Kidney (tissue), 13 donors: ENCODE measurements at regions not wholly inside any gene's neighbourhood (a gene's known extent, or its start where the extent isn't known, plus 50 kb on each side); places are given as distances from the start of the nearest gene placed in this dataset.

Experiments used
- DNase-seq, 5 donors: peaks; one replicate each; pipeline ENCODE4 v3.0.0-alpha.2; 2013 to 2020
- FAIRE-seq: peaks from 2 replicates; lab custom pipeline; 2012; peaks lifted over from hg19 to GRCh38; lab: Jason Lieb, UNC
- H3K27ac ChIP-seq, 2 donors: one replicate each; pipeline ENCODE4 v1.7.0; 2013; ENCODE audit warnings: low read depth in 2 of 2, low read length in 2 of 2, inconsistent platforms in 1 of 2
- H3K27me3 ChIP-seq: one replicate; pipeline ENCODE4 v1.7.1; 2013; ENCODE audit warnings: low read length, inconsistent platforms; ENCODE audit not compliant: control insufficient read depth, insufficient read depth
- H3K36me3 ChIP-seq, 3 donors: one replicate each; pipeline versions ENCODE4 v1.7.0 to v1.7.1; 2013; ENCODE audit warnings: low read length in 3 of 3, control low read depth in 1 of 3, inconsistent platforms in 1 of 3; ENCODE audit not compliant: insufficient read depth in 3 of 3, control insufficient read depth in 2 of 3
- H3K4me1 ChIP-seq, 3 donors: one replicate each; pipeline versions ENCODE4 v1.7.0 to v1.7.1; 2013; ENCODE audit warnings: low read length in 3 of 3, inconsistent platforms in 1 of 3, low read depth in 1 of 3; ENCODE audit not compliant: control insufficient read depth in 2 of 3, insufficient read depth in 2 of 3
- H3K4me3 ChIP-seq, 3 donors: one replicate each; pipeline versions ENCODE4 v1.7.0 to v1.8.1; 2013; ENCODE audit warnings: low read length in 3 of 3, control low read depth in 1 of 3, inconsistent platforms in 1 of 3
- H3K9ac ChIP-seq, 3 donors: one replicate each; pipeline versions ENCODE4 v1.7.0 to v1.7.1; 2013; ENCODE audit warnings: low read length in 3 of 3, control low read depth in 1 of 3, inconsistent platforms in 1 of 3
- H3K9me3 ChIP-seq, 3 donors: one replicate each; pipeline versions ENCODE4 v1.7.0 to v1.7.1; 2013; ENCODE audit warnings: low read length in 3 of 3, control low read depth in 1 of 3, inconsistent platforms in 1 of 3; ENCODE audit not compliant: control insufficient read depth in 2 of 3, insufficient read depth in 1 of 3
- intact Hi-C: fragments of 100-400 bp; cut with DNase I; formaldehyde crosslinking; loops from one replicate; pipeline ENCODE4 v1.11.1; 2022
- TF ChIP-seq, protein P1 (sequence below): IDR thresholded peaks from 3 replicates; pipeline ENCODE4 v1.5.1; 2012; ENCODE audit warnings: mild to moderate bottlenecking, moderate library complexity, borderline replicate concordance; ENCODE audit not compliant: insufficient read depth; ENCODE audit errors: extremely low read depth
- donor health status: control.
- donor health status: control.
- donor health status: control.
- donor health status: control.
- donor health status: control.
- donor health status: DM: yes; HTN: yes; CAD: no.
- donor health status: Normal renal cell carcinoma (clear cell type).

DNA sequence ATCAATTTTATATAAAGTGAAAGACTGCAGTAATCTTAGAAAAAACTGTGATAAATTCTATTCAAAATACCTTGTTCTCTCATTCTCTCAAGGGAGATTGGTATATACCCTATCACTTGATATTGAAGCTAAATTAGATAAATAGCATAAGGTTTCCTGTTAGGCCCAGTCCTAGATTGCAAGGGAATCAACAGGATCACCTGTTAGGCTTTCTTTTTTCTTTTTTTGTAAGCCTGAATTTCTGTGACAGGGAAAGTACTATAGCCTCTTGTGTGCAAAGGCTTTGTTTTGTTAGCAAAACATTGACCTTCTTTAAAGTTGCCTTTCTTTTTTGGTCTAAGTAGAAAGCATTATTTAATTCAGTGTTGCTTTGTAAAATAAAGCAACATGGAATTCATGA, 100.0 kb downstream of the HAUS1 start:
- no peaks in the 10 kb centered on the region for H3K9me3 ChIP-seq
- H3K27ac ChIP-seq, result no peak overlapping the region
- DNase-seq, result no peak
- H3K36me3 ChIP-seq, result no peaks in the 10 kb centered on the region
- FAIRE-seq, result no peak
- no peaks in the 10 kb centered on the region for H3K27me3 ChIP-seq
- H3K4me1 ChIP-seq, result no peaks in the 10 kb centered on the region
- intact Hi-C loops, result no loop called here
- H3K4me3 ChIP-seq, result no peak overlapping the region
- no peak overlapping the region for H3K9ac ChIP-seq
- TF ChIP-seq, protein P1, sequence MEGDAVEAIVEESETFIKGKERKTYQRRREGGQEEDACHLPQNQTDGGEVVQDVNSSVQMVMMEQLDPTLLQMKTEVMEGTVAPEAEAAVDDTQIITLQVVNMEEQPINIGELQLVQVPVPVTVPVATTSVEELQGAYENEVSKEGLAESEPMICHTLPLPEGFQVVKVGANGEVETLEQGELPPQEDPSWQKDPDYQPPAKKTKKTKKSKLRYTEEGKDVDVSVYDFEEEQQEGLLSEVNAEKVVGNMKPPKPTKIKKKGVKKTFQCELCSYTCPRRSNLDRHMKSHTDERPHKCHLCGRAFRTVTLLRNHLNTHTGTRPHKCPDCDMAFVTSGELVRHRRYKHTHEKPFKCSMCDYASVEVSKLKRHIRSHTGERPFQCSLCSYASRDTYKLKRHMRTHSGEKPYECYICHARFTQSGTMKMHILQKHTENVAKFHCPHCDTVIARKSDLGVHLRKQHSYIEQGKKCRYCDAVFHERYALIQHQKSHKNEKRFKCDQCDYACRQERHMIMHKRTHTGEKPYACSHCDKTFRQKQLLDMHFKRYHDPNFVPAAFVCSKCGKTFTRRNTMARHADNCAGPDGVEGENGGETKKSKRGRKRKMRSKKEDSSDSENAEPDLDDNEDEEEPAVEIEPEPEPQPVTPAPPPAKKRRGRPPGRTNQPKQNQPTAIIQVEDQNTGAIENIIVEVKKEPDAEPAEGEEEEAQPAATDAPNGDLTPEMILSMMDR, result no peak

DNA sequence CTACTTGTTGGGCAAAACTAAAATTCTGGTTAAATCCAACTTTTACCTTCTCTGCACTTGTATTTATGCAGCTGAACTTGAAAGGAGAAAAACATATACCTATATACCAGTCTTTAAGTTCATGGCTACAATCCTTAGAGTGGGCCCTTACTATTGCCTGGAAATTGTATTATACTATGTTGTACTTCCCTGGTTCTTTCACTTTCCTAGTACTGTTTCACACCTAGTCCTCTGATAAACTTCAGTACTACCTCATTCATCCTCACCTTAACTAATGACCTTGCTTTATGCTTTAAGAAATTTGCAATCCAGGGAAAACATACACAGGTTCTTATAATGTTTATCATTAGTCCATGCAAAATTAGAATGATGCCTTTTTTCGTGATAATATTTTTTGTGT, 103.8 kb downstream of the HAUS1 start:
- FAIRE-seq (no peak), DNase-seq (no peak)
- no peak overlapping the region for H3K27ac ChIP-seq
- TF ChIP-seq, protein P1, result no peak
- no peaks in the 10 kb centered on the region for H3K27me3 ChIP-seq
- peaks cover 0 to 2% (median 0%) of the 10 kb centered on the region in 3 donors for H3K4me1 ChIP-seq
- H3K36me3 ChIP-seq, result no peaks in the 10 kb centered on the region
- H3K9ac ChIP-seq, result no peak overlapping the region
- H3K4me3 ChIP-seq, result no peak overlapping the region
- H3K9me3 ChIP-seq, result no peaks in the 10 kb centered on the region
- intact Hi-C loops, result no loop called here

DNA sequence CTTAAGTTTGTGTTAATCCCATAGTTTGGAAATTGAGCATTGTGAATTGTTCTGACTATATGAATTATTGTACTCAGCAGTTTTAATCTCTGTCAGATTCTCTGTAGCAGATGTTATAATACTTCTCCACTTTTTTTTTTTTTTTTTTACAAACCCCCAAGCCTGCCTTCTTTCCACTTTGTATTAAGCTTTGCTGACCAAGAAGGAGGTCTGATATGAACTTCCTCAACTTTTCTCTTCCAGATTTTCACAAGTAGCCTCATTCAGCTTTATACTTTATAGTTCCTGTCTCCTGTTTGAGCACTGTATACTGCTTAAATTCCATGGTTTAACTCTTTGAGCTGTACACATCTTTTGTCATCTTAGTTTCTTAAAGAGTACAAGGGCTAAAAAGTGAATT, 105.0 kb downstream of the HAUS1 start:
- FAIRE-seq (no peak), DNase-seq (no peak)
- intact Hi-C loops, result no loop called here
- Histone ChIP-seq H3K36me3 (no peaks in the 10 kb centered on the region), H3K9ac (no peak overlapping the region), H3K27me3 (no peaks in the 10 kb centered on the region), H3K4me3 (no peak overlapping the region), H3K4me1 (peaks cover 0 to 2% (median 0%) of the 10 kb centered on the region in 3 donors), H3K27ac (no peak overlapping the region), H3K9me3 (no peaks in the 10 kb centered on the region)
- TF ChIP-seq, protein P1, result no peak

DNA sequence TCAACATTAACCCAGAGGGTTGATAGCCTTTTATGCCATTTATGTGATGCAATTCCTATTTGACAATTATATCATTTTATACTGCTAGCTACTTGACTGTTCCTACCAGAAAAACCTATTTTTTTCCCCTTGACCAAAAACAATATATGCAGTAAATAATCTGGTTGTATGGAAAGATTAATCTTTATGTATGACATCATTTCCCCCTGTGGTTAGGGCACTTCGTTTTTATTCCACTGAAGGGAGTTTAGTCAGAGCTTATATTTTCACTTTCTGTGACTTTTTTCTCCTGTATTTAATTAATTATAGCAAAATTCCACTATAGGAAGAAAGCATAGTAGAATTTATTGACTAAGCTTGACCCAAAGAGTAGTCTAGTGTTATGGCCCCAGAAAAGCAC, 107.6 kb downstream of the HAUS1 start:
- H3K36me3 ChIP-seq, result peaks cover 0 to 8% (median 2%) of the 10 kb centered on the region in 3 donors
- intact Hi-C loops, result no loop called here
- TF ChIP-seq, protein P1, result no peak
- H3K27ac ChIP-seq, result no peak overlapping the region
- no peak overlapping the region for H3K9ac ChIP-seq
- H3K4me3 ChIP-seq, result no peak overlapping the region
- H3K27me3 ChIP-seq, result no peaks in the 10 kb centered on the region
- H3K9me3 ChIP-seq, result no peaks in the 10 kb centered on the region
- FAIRE-seq (no peak), DNase-seq (no peak)
- H3K4me1 ChIP-seq, result peaks cover 0 to 2% (median 0%) of the 10 kb centered on the region in 3 donors
